K562 (cell line): ENCODE measurements at regions not wholly inside any gene's neighbourhood (a gene's known extent, or its start where the extent isn't known, plus 50 kb on each side); places are given as distances from the start of the nearest gene placed in this dataset.
A peak's percentile ranks its signal among the peaks of the same experiment; 100 is the strongest.

ENCODE experiments used
- ARID2 ChIP-seq: fragments of 450-650 bp; IDR thresholded peaks from 2 replicates; pipeline ENCODE4 v1.6.1; 2017; ENCODE audit warnings: antibody characterized with exemption, mild to moderate bottlenecking
- HDGF ChIP-seq: fragments of 450-650 bp; IDR thresholded peaks from 2 replicates; pipeline ENCODE4 v1.6.1; 2016
- HNRNPL ChIP-seq: fragments of 200-400 bp; formaldehyde crosslinking; IDR thresholded peaks from 2 replicates; pipeline ENCODE4 v1.6.1; 2017; ENCODE audit warnings: low read depth, mild to moderate bottlenecking, low read length
- MAFF ChIP-seq: IDR thresholded peaks from 2 replicates; pipeline ENCODE4 v1.6.1; 2012; ENCODE audit warnings: low read length, improper control_type of control experiment
- MAFG ChIP-seq: fragments of 450-650 bp; conservative IDR thresholded peaks from 2 replicates; pipeline ENCODE4 v1.6.1; 2016; ENCODE audit warnings: missing genetic modification characterization, missing compliant biosample characterization
- MAFK ChIP-seq: IDR thresholded peaks from 2 replicates; pipeline ENCODE4 v1.6.1; 2011; ENCODE audit warnings: low read length, improper control_type of control experiment
- NFRKB ChIP-seq: fragments of 450-650 bp; IDR thresholded peaks from 2 replicates; pipeline ENCODE4 v1.6.1; 2016; ENCODE audit warnings: low read depth
- POLR2A ChIP-seq: fragments of 450-650 bp; conservative IDR thresholded peaks from 2 replicates; pipeline ENCODE4 v1.6.1; 2016
- RAD21 ChIP-seq, 2 experiments: fragments of 250-450 bp in 1 of 2; fragments of 450-650 bp in 1 of 2; sonication (Bioruptor Pico) in 1 of 2; formaldehyde crosslinking in 1 of 2; IDR thresholded peaks in 1 of 2; conservative IDR thresholded peaks in 1 of 2; 2 replicates each; pipeline versions ENCODE4 v1.4.0 to v1.8.0; 2020 to 2022; ENCODE audit warnings: mild to moderate bottlenecking in 2 of 2, moderate library complexity in 1 of 2
- SMAD1 ChIP-seq: fragments of 150-350 bp; IDR thresholded peaks from 2 replicates; pipeline ENCODE4 v1.6.1; 2014; ENCODE audit warnings: low read length, low read depth; ENCODE audit not compliant: partially characterized antibody
- ZNF316 ChIP-seq: fragments of 450-650 bp; IDR thresholded peaks from 2 replicates; pipeline ENCODE4 v1.6.1; 2016
- ZNF707 ChIP-seq: fragments of 250-450 bp; sonication (Bioruptor Pico); conservative IDR thresholded peaks from 2 replicates; pipeline ENCODE4 v1.8.0; 2022; ENCODE audit warnings: inconsistent platforms, mild to moderate bottlenecking, moderate library complexity
- ZNF76 ChIP-seq: fragments of 250-450 bp; sonication (Bioruptor Pico); IDR thresholded peaks from 2 replicates; pipeline ENCODE4 v1.4.0; 2020; ENCODE audit warnings: mild to moderate bottlenecking, moderate library complexity, borderline replicate concordance
- TF ChIP-seq, protein P1 (sequence below): fragments of 250-450 bp; sonication (Bioruptor Pico); IDR thresholded peaks from 2 replicates; pipeline ENCODE4 v1.5.0; 2021; ENCODE audit warnings: mild to moderate bottlenecking, borderline replicate concordance
- TF ChIP-seq, protein P2 (sequence below): fragments of 450-650 bp; IDR thresholded peaks from 2 replicates; pipeline ENCODE4 v1.6.1; 2014; ENCODE audit warnings: low read depth, mild to moderate bottlenecking, moderate library complexity, borderline replicate concordance
- TF ChIP-seq, protein P3 (sequence below): sonication (generic); formaldehyde crosslinking; IDR thresholded peaks from 2 replicates; pipeline ENCODE4 v1.8.0; 2023; ENCODE audit warnings: mild to moderate bottlenecking, missing genetic modification reagents
- TF ChIP-seq, protein P4 (sequence below), 2 experiments: fragments of 450-650 bp; IDR thresholded peaks; 2 replicates each; pipeline ENCODE4 v1.6.1; 2018; ENCODE audit warnings: mild to moderate bottlenecking in 2 of 2, low read depth in 1 of 2; ENCODE audit not compliant: partially characterized antibody in 2 of 2

DNA sequence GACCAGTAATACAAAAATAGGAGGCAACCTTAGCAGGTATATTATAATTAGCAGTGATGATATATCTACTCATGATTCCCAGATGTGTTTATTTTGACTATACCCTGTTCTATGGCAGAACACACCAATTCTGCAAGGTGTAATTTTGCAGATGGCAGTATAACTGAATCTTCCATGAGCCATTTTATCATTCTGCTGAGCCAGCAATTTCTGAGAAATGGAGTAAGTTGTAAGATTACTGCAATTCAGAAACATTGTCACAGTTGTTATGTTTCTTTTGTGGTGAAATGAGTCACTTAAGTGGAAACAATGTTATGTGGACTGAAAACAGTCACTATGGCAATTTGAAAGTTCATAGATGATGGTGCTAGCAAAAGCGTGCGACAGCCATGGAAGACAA lies 63.7 kb upstream of the RIMS1 start (continued):
- TF ChIP-seq, protein P1, sequence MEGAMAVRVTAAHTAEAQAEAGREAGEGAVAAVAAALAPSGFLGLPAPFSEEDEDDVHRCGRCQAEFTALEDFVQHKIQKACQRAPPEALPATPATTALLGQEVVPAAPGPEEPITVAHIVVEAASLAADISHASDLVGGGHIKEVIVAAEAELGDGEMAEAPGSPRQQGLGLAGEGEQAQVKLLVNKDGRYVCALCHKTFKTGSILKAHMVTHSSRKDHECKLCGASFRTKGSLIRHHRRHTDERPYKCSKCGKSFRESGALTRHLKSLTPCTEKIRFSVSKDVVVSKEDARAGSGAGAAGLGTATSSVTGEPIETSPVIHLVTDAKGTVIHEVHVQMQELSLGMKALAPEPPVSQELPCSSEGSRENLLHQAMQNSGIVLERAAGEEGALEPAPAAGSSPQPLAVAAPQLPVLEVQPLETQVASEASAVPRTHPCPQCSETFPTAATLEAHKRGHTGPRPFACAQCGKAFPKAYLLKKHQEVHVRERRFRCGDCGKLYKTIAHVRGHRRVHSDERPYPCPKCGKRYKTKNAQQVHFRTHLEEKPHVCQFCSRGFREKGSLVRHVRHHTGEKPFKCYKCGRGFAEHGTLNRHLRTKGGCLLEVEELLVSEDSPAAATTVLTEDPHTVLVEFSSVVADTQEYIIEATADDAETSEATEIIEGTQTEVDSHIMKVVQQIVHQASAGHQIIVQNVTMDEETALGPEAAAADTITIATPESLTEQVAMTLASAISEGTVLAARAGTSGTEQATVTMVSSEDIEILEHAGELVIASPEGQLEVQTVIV (CRISPR knock-in tag): no peak
- TF ChIP-seq, protein P2, sequence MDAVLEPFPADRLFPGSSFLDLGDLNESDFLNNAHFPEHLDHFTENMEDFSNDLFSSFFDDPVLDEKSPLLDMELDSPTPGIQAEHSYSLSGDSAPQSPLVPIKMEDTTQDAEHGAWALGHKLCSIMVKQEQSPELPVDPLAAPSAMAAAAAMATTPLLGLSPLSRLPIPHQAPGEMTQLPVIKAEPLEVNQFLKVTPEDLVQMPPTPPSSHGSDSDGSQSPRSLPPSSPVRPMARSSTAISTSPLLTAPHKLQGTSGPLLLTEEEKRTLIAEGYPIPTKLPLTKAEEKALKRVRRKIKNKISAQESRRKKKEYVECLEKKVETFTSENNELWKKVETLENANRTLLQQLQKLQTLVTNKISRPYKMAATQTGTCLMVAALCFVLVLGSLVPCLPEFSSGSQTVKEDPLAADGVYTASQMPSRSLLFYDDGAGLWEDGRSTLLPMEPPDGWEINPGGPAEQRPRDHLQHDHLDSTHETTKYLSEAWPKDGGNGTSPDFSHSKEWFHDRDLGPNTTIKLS: no peak
- TF ChIP-seq HDGF (no peak), ZNF76 (CRISPR knock-in tag) (no peak), ZNF316 (peak; percentile 83), RAD21 (CRISPR knock-in tag; conservative IDR thresholded peaks at IDR 0.05 in 1 of 2, IDR thresholded peaks at IDR 0.05 in 1 of 2) (no peak), NFRKB (no peak), MAFG (tag) (peak; percentile 84), ARID2 (no peak), POLR2A (no peak), MAFF (peak; percentile 89), ZNF707 (CRISPR knock-in tag) (no peak), HNRNPL (no peak), MAFK (peak; percentile 95), SMAD1 (no peak)
- TF ChIP-seq, protein P3, sequence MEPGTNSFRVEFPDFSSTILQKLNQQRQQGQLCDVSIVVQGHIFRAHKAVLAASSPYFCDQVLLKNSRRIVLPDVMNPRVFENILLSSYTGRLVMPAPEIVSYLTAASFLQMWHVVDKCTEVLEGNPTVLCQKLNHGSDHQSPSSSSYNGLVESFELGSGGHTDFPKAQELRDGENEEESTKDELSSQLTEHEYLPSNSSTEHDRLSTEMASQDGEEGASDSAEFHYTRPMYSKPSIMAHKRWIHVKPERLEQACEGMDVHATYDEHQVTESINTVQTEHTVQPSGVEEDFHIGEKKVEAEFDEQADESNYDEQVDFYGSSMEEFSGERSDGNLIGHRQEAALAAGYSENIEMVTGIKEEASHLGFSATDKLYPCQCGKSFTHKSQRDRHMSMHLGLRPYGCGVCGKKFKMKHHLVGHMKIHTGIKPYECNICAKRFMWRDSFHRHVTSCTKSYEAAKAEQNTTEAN (CRISPR knock-in tag): no peak
- TF ChIP-seq, protein P4, sequence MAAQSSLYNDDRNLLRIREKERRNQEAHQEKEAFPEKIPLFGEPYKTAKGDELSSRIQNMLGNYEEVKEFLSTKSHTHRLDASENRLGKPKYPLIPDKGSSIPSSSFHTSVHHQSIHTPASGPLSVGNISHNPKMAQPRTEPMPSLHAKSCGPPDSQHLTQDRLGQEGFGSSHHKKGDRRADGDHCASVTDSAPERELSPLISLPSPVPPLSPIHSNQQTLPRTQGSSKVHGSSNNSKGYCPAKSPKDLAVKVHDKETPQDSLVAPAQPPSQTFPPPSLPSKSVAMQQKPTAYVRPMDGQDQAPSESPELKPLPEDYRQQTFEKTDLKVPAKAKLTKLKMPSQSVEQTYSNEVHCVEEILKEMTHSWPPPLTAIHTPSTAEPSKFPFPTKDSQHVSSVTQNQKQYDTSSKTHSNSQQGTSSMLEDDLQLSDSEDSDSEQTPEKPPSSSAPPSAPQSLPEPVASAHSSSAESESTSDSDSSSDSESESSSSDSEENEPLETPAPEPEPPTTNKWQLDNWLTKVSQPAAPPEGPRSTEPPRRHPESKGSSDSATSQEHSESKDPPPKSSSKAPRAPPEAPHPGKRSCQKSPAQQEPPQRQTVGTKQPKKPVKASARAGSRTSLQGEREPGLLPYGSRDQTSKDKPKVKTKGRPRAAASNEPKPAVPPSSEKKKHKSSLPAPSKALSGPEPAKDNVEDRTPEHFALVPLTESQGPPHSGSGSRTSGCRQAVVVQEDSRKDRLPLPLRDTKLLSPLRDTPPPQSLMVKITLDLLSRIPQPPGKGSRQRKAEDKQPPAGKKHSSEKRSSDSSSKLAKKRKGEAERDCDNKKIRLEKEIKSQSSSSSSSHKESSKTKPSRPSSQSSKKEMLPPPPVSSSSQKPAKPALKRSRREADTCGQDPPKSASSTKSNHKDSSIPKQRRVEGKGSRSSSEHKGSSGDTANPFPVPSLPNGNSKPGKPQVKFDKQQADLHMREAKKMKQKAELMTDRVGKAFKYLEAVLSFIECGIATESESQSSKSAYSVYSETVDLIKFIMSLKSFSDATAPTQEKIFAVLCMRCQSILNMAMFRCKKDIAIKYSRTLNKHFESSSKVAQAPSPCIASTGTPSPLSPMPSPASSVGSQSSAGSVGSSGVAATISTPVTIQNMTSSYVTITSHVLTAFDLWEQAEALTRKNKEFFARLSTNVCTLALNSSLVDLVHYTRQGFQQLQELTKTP (IDR thresholded peaks at IDR 0.05; ENCODE audit: low read depth in 1 of 2, partially characterized antibody in 2 of 2): no peak
- TF ChIP-seq, all 486 proteins: peak for 5
